Right forelimb (tissue), 1 donor: ENCODE measurements at regions not wholly inside any gene's neighbourhood (a gene's known extent, or its start where the extent isn't known, plus 50 kb on each side); places are given as distances from the start of the nearest gene placed in this dataset.

ENCODE experiments used
- DNase-seq: peaks from one replicate; pipeline ENCODE4 v3.0.0-alpha.2; 2018

DNA sequence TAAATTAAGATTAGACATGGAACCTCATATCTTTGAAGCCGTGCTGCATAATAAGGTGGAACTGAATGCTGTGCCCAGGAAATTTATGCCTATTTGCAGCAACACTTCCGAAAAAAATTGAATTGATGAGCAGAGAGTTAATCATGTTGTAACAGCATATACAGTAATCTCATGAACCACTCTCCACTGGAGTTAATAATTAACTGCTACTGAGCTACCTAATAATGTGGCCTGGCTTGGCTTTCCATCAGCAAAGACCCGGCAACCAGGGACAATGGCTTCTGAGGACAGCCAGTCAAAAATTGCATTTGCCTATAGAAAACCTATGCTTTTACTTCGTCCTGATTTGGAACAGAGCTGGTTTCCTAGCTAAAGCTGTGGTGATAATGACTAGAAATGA, 63.8 kb upstream of the GATB start:
- no peak for DNase-seq

DNA sequence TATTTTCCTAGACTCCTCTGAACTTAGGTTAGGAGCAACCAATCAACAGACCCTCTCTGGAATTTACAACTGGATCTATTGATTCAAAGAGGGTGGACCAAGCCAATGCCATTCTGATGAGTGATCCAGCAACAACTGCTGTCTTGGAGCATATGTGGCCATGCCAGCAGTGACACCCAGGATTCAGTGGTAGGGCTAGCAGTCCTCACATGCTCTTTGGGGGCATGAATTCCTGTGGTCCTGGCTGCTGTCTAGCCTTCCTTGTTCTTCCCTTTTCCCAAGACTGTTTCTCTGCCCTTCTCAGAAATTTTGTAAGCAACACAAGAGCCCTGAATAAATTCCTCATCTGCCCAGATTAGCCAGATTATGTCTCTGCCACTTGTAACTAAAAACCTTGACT, 61.5 kb upstream of the GATB start:
- no peak for DNase-seq

DNA sequence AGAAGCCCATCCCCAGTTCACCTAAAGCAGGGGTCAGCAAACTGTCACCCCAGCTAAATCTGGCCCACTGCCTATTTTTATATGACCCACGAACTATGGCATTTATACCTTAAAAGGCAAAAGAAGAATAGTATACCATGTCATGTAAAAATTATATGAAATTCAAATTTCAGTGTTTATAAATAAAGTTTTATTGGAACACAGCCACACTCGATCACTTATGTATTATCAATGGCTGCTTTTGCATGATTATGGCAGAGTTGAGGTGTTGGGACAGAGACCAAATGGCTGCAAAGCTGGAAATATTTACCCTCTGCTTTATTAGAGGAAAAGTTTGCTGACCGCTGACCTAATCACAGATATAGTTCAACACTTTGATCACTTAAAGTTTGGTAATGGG, 59.2 kb upstream of the GATB start:
- DNase-seq = no peak

DNA sequence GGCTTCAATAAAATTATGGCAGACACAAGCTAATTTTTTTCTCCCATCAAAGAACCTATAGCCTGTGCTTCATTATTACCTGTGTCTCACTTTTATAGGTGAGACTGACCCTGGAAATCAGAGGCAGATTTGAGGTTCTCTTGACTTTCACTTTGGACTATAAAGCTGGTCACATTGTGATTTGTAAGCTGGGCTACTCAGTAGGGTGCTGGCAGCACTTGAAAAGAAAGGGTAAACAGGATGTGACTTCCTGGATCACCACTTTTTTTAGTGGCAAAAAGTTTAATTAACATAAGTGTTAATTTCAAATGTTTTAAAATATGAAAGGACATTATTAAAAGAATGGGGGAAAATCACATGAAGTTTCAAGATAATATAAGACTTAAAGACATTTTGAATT, 50.6 kb upstream of the GATB start:
- no peak for DNase-seq
